ENCODE measurements at regions not wholly inside any gene's neighbourhood (a gene's known extent, or its start where the extent isn't known, plus 50 kb on each side); places are given as distances from the start of the nearest gene placed in this dataset.

DNA sequence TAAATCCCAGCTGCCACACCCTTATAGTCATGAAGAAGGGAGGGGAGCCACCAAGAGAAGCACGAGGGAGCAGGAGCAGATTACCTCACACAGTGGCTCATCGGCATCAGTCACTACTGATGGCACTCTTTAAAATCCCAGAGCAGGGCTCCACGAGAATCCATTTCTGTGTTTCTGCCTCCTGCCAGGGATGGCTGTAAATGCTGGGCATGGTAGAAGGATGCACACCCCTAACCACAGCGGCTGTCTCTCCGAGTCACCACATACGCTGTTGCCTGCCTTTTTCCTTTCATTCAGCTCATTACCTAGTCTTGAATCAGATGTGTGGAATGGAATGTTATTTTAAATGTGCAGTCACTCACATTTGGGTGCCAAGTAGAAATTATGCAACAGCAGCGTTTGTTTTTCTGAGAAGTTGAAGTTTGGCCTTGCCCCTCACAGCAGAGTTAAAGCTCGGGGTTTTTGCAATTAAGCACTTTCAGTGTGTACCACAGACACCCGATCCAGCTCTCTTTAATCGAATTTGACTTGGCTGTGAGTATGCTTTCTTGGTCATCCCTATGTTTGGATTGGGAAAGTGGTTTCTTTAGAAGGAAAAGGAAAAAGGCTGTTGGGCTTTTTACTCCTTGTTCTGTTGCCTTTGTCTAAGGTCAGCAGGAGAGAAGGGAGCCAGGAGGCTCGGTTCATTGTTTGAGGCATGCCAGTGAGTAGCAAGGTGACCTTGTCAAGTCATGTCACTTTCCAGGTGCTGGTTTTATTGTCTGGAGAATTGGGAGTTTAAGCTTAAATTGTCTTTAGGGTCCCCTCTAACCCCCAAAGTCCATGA, 284.2 kb upstream of the TPM1 start:
- Histone ChIP-seq H3K4me2 (ENCODE audit: extremely low read depth, insufficient read depth, low read length) (peak overlapping the region; percentile 67), H3K27me3 (ENCODE audit: control insufficient read depth, insufficient read depth, low read length) (no peaks in the 10 kb centered on the region), H3K27ac (ENCODE audit: insufficient read depth, low read length) (peak overlapping the region; percentile 66), H3K79me2 (ENCODE audit: control insufficient read depth, insufficient read depth, low read length) (no peaks in the 10 kb centered on the region), H3K4me3 (replicated peaks in 1 of 4; ENCODE audit: control extremely low read depth in 1 of 4, insufficient read depth in 1 of 4, low read depth in 3 of 4, low read length in 4 of 4) (no peak overlapping the region), H2AFZ (ENCODE audit: low read length) (no peak overlapping the region), H3K9me3 (ENCODE audit: control insufficient read depth, insufficient read depth, low read depth, low read length) (no peaks in the 10 kb centered on the region), H3K9ac (ENCODE audit: insufficient read depth, low read length) (no peak overlapping the region), H3K4me1 (ENCODE audit: control insufficient read depth, extremely low read depth, insufficient read depth, low read length) (peaks cover 14% of the 10 kb centered on the region), H4K20me1 (ENCODE audit: control insufficient read depth, extremely low read depth, insufficient read depth, low read length) (no peaks in the 10 kb centered on the region), H3K36me3 (ENCODE audit: control insufficient read depth, insufficient read depth, low read length) (no peaks in the 10 kb centered on the region)
- DNase-seq (ENCODE audit: low read depth in 2 of 2), result peak; percentile 85 to 97
- TF ChIP-seq EZH2 (IDR thresholded peaks at IDR 0.05; ENCODE audit: low read length, missing control alignments), result no peak
- TF ChIP-seq CTCF (conservative IDR thresholded peaks at IDR 0.05 in 1 of 2, IDR thresholded peaks at IDR 0.05 in 1 of 2; ENCODE audit: low read depth in 1 of 2, low read length in 2 of 2), result no peak

- H3K79me2 ChIP-seq (ENCODE audit: control insufficient read depth, insufficient read depth, low read length), result no peaks in the 10 kb centered on the region
- no peak overlapping the region for H3K4me3 ChIP-seq (replicated peaks in 1 of 4; ENCODE audit: control extremely low read depth in 1 of 4, insufficient read depth in 1 of 4, low read depth in 3 of 4, low read length in 4 of 4)
- TF ChIP-seq CTCF (conservative IDR thresholded peaks at IDR 0.05 in 1 of 2, IDR thresholded peaks at IDR 0.05 in 1 of 2; ENCODE audit: low read depth in 1 of 2, low read length in 2 of 2) (no peak), EZH2 (IDR thresholded peaks at IDR 0.05; ENCODE audit: low read length, missing control alignments) (no peak)
- H3K27ac ChIP-seq (ENCODE audit: insufficient read depth, low read length), result peak overlapping the region; percentile 66
- H4K20me1 ChIP-seq (ENCODE audit: control insufficient read depth, extremely low read depth, insufficient read depth, low read length), result no peaks in the 10 kb centered on the region
- H3K9me3 ChIP-seq (ENCODE audit: control insufficient read depth, insufficient read depth, low read depth, low read length), result no peaks in the 10 kb centered on the region
- no peak overlapping the region for H2AFZ ChIP-seq (ENCODE audit: low read length)
- no peak for DNase-seq (ENCODE audit: low read depth in 2 of 2)
- H3K4me1 ChIP-seq (ENCODE audit: control insufficient read depth, extremely low read depth, insufficient read depth, low read length), result peaks cover 14% of the 10 kb centered on the region
- no peaks in the 10 kb centered on the region for H3K36me3 ChIP-seq (ENCODE audit: control insufficient read depth, insufficient read depth, low read length)
- no peak overlapping the region for H3K9ac ChIP-seq (ENCODE audit: insufficient read depth, low read length)
- H3K4me2 ChIP-seq (ENCODE audit: extremely low read depth, insufficient read depth, low read length), result peak overlapping the region; percentile 67
- H3K27me3 ChIP-seq (ENCODE audit: control insufficient read depth, insufficient read depth, low read length), result no peaks in the 10 kb centered on the region
These were observed 283.6 kb upstream of the TPM1 start for GRCh38 chr15:62758952-62759349.

DNA sequence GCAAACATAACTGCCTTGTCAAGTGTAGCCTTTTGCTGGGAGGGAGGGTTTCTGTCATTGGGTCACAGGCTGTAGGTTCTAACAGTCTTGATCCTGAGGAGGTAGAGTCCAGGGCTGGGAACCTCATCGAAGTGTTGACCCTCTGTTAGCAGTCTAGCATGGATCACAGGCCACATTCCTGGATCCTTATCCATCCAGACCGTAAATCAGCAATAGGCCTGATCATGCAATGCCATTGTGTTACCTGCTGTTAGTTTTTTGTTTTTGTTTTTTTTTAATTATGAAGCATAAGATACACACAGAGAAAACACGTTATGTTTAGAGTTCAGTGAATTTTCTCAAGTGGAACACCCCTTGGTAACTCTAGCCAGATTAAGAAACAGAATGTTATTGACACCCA, 282.0 kb upstream of the TPM1 start:
- TF ChIP-seq CTCF (conservative IDR thresholded peaks at IDR 0.05 in 1 of 2, IDR thresholded peaks at IDR 0.05 in 1 of 2; ENCODE audit: low read depth in 1 of 2, low read length in 2 of 2) (no peak), EZH2 (IDR thresholded peaks at IDR 0.05; ENCODE audit: low read length, missing control alignments) (no peak)
- H3K4me2 ChIP-seq (ENCODE audit: extremely low read depth, insufficient read depth, low read length), result no peak overlapping the region
- DNase-seq (ENCODE audit: low read depth in 2 of 2), result no peak

More for the DNA sequence above, 282.0 kb upstream of the TPM1 start:
- Histone ChIP-seq H2AFZ (ENCODE audit: low read length) (no peak overlapping the region), H3K36me3 (ENCODE audit: control insufficient read depth, insufficient read depth, low read length) (no peaks in the 10 kb centered on the region), H3K27me3 (ENCODE audit: control insufficient read depth, insufficient read depth, low read length) (no peaks in the 10 kb centered on the region), H3K9me3 (ENCODE audit: control insufficient read depth, insufficient read depth, low read depth, low read length) (no peaks in the 10 kb centered on the region), H3K9ac (ENCODE audit: insufficient read depth, low read length) (no peak overlapping the region), H3K4me1 (ENCODE audit: control insufficient read depth, extremely low read depth, insufficient read depth, low read length) (peaks cover 14% of the 10 kb centered on the region), H3K79me2 (ENCODE audit: control insufficient read depth, insufficient read depth, low read length) (no peaks in the 10 kb centered on the region), H3K27ac (ENCODE audit: insufficient read depth, low read length) (no peak overlapping the region), H3K4me3 (replicated peaks in 1 of 4; ENCODE audit: control extremely low read depth in 1 of 4, insufficient read depth in 1 of 4, low read depth in 3 of 4, low read length in 4 of 4) (no peak overlapping the region), H4K20me1 (ENCODE audit: control insufficient read depth, extremely low read depth, insufficient read depth, low read length) (no peaks in the 10 kb centered on the region)

All from fibroblast of lung (primary cell).